ENCODE measurements at regions not wholly inside any gene's neighbourhood (a gene's known extent, or its start where the extent isn't known, plus 50 kb on each side); places are given as distances from the start of the nearest gene placed in this dataset.

DNA sequence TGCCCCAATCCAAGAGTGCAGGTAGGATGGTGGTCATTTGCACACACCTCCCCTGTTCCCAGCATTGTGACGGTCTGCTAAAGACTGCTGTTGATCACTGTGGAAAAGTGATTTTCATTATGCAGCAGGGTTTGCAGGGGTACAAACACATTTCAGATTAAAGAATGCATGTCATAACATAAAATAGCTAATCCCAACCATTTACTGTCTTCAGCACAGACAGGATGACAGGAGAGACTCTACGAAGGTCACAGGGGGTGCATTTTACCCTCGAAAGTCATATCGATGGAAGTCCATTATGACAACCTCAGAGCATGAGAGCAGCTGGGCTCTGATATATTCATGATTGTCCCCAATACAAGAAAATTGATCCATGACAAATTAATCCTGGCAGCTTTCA lies 302.6 kb downstream of the AJAP1 start (continued):
- TF ChIP-seq, protein P1, sequence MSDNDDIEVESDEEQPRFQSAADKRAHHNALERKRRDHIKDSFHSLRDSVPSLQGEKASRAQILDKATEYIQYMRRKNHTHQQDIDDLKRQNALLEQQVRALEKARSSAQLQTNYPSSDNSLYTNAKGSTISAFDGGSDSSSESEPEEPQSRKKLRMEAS (IDR thresholded peaks at IDR 0.05): no peak

DNA sequence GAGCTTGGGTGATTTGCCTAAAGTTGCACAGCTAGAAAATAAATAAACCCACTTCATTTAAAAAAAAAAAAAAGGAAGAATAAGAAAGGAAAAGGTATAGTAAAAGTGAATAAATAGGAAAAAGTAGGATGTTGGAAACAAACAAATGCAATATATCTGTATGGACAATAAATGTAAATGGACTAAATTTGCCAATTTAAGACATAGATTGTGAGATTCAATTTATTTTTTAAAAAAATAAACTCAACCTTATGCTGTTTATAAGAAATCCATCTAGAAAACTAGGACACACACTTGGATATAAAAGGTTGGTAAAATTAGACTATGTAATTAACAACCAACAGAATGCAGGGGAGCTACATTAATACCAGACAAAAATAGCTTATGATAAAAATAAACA lies 300.0 kb downstream of the AJAP1 start:
- peaks cover 0 to 13% (median 9%) of the 10 kb centered on the region in 4 donors for H3K9me3 ChIP-seq (ENCODE audit: control insufficient read depth in 4 of 4, low read length in 3 of 4)
- peaks cover 0 to under 1% (median 0%) of the 10 kb centered on the region in 4 donors for H3K27me3 ChIP-seq (ENCODE audit: control insufficient read depth in 4 of 4, insufficient read depth in 4 of 4, low read length in 3 of 4)
- TF ChIP-seq YY1 (IDR thresholded peaks at IDR 0.05) (no peak), FOXA1 (IDR thresholded peaks at IDR 0.05) (no peak), RAD21 (IDR thresholded peaks at IDR 0.05) (no peak), FOXA2 (IDR thresholded peaks at IDR 0.05) (no peak), EGR1 (IDR thresholded peaks at IDR 0.05; ENCODE audit: low read depth in 2 of 2) (no peak), GABPA (IDR thresholded peaks at IDR 0.05 in 1 of 2, conservative IDR thresholded peaks at IDR 0.05 in 1 of 2) (no peak), JUND (IDR thresholded peaks at IDR 0.05) (no peak), RXRA (IDR thresholded peaks at IDR 0.05) (no peak)
- H3K36me3 ChIP-seq (ENCODE audit: control insufficient read depth in 4 of 4, insufficient read depth in 3 of 4, low read depth in 1 of 4, low read length in 3 of 4): no peaks in the 10 kb centered on the region
- no peak overlapping the region for H3K9ac ChIP-seq (ENCODE audit: low read depth in 1 of 2, low read length in 2 of 2)
- no peak for DNase-seq (ENCODE audit: low spot score)
- no peak overlapping the region for H3K4me3 ChIP-seq (ENCODE audit: low read depth in 1 of 3, low read length in 3 of 3)
- H3K4me1 ChIP-seq (ENCODE audit: control insufficient read depth in 4 of 4, insufficient read depth in 4 of 4, low read length in 3 of 4): no peaks in the 10 kb centered on the region
- no peak overlapping the region for H3K27ac ChIP-seq (ENCODE audit: low read depth in 1 of 2, low read length in 2 of 2)

DNA sequence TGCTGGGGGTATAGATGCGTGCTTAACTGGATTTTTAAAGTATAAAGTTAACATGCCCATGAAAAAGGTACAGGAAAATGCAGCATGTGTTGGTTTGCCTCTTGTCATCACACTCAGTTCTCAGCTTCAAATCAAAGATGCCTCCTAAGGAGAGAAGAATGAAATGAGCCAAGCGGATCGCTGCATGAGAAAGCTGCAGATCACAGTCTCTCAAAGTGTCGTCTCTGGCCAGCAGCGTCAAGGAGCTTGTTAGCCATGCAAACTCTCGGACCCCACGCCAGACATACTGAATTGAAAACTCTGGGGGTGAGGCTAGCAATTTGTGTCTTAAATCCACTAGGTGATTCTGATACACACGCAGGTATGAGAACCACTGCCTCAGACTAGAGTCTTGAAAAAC lies 297.2 kb downstream of the AJAP1 start:
- Histone ChIP-seq H3K27ac (ENCODE audit: low read depth in 1 of 2, low read length in 2 of 2) (no peak overlapping the region), H3K9ac (ENCODE audit: low read depth in 1 of 2, low read length in 2 of 2) (no peak overlapping the region), H3K4me1 (ENCODE audit: control insufficient read depth in 4 of 4, insufficient read depth in 4 of 4, low read length in 3 of 4) (no peaks in the 10 kb centered on the region), H3K9me3 (ENCODE audit: control insufficient read depth in 4 of 4, low read length in 3 of 4) (peaks cover 0 to 13% (median 9%) of the 10 kb centered on the region in 4 donors), H3K27me3 (ENCODE audit: control insufficient read depth in 4 of 4, insufficient read depth in 4 of 4, low read length in 3 of 4) (peaks cover 0 to 5% (median 0%) of the 10 kb centered on the region in 4 donors), H3K36me3 (ENCODE audit: control insufficient read depth in 4 of 4, insufficient read depth in 3 of 4, low read depth in 1 of 4, low read length in 3 of 4) (no peaks in the 10 kb centered on the region), H3K4me3 (ENCODE audit: low read depth in 1 of 3, low read length in 3 of 3) (no peak overlapping the region)
- TF ChIP-seq RAD21 (IDR thresholded peaks at IDR 0.05) (no peak), FOXA2 (IDR thresholded peaks at IDR 0.05) (no peak), YY1 (IDR thresholded peaks at IDR 0.05) (no peak), NR2F2 (IDR thresholded peaks at IDR 0.05) (no peak), GABPA (IDR thresholded peaks at IDR 0.05 in 1 of 2, conservative IDR thresholded peaks at IDR 0.05 in 1 of 2) (no peak), JUND (IDR thresholded peaks at IDR 0.05) (no peak), HNF4G (IDR thresholded peaks at IDR 0.05) (no peak), SP1 (IDR thresholded peaks at IDR 0.05) (no peak), RXRA (IDR thresholded peaks at IDR 0.05) (no peak), TAF1 (conservative IDR thresholded peaks at IDR 0.05) (no peak), EGR1 (IDR thresholded peaks at IDR 0.05; ENCODE audit: low read depth in 2 of 2) (no peak), HNF4A (conservative IDR thresholded peaks at IDR 0.05) (no peak), FOXA1 (IDR thresholded peaks at IDR 0.05) (no peak)
- TF ChIP-seq, protein P2, sequence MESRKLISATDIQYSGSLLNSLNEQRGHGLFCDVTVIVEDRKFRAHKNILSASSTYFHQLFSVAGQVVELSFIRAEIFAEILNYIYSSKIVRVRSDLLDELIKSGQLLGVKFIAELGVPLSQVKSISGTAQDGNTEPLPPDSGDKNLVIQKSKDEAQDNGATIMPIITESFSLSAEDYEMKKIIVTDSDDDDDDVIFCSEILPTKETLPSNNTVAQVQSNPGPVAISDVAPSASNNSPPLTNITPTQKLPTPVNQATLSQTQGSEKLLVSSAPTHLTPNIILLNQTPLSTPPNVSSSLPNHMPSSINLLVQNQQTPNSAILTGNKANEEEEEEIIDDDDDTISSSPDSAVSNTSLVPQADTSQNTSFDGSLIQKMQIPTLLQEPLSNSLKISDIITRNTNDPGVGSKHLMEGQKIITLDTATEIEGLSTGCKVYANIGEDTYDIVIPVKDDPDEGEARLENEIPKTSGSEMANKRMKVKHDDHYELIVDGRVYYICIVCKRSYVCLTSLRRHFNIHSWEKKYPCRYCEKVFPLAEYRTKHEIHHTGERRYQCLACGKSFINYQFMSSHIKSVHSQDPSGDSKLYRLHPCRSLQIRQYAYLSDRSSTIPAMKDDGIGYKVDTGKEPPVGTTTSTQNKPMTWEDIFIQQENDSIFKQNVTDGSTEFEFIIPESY (IDR thresholded peaks at IDR 0.05): no peak
- TF ChIP-seq, protein P3, sequence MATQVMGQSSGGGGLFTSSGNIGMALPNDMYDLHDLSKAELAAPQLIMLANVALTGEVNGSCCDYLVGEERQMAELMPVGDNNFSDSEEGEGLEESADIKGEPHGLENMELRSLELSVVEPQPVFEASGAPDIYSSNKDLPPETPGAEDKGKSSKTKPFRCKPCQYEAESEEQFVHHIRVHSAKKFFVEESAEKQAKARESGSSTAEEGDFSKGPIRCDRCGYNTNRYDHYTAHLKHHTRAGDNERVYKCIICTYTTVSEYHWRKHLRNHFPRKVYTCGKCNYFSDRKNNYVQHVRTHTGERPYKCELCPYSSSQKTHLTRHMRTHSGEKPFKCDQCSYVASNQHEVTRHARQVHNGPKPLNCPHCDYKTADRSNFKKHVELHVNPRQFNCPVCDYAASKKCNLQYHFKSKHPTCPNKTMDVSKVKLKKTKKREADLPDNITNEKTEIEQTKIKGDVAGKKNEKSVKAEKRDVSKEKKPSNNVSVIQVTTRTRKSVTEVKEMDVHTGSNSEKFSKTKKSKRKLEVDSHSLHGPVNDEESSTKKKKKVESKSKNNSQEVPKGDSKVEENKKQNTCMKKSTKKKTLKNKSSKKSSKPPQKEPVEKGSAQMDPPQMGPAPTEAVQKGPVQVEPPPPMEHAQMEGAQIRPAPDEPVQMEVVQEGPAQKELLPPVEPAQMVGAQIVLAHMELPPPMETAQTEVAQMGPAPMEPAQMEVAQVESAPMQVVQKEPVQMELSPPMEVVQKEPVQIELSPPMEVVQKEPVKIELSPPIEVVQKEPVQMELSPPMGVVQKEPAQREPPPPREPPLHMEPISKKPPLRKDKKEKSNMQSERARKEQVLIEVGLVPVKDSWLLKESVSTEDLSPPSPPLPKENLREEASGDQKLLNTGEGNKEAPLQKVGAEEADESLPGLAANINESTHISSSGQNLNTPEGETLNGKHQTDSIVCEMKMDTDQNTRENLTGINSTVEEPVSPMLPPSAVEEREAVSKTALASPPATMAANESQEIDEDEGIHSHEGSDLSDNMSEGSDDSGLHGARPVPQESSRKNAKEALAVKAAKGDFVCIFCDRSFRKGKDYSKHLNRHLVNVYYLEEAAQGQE (IDR thresholded peaks at IDR 0.05): no peak
- TF ChIP-seq, protein P4, sequence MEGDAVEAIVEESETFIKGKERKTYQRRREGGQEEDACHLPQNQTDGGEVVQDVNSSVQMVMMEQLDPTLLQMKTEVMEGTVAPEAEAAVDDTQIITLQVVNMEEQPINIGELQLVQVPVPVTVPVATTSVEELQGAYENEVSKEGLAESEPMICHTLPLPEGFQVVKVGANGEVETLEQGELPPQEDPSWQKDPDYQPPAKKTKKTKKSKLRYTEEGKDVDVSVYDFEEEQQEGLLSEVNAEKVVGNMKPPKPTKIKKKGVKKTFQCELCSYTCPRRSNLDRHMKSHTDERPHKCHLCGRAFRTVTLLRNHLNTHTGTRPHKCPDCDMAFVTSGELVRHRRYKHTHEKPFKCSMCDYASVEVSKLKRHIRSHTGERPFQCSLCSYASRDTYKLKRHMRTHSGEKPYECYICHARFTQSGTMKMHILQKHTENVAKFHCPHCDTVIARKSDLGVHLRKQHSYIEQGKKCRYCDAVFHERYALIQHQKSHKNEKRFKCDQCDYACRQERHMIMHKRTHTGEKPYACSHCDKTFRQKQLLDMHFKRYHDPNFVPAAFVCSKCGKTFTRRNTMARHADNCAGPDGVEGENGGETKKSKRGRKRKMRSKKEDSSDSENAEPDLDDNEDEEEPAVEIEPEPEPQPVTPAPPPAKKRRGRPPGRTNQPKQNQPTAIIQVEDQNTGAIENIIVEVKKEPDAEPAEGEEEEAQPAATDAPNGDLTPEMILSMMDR (IDR thresholded peaks at IDR 0.05; ENCODE audit: low read depth, low read length, missing input control): no peak
- TF ChIP-seq, protein P1 (IDR thresholded peaks at IDR 0.05): no peak
- TF ChIP-seq, protein P5, sequence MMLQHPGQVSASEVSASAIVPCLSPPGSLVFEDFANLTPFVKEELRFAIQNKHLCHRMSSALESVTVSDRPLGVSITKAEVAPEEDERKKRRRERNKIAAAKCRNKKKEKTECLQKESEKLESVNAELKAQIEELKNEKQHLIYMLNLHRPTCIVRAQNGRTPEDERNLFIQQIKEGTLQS (IDR thresholded peaks at IDR 0.05): no peak
- DNase-seq (ENCODE audit: low spot score): no peak
- WGBS: 85% methylated on average over 8 of the region's 8 CpGs
